H1 (cell line): ENCODE measurements at regions not wholly inside any gene's neighbourhood (a gene's known extent, or its start where the extent isn't known, plus 50 kb on each side); places are given as distances from the start of the nearest gene placed in this dataset.

ENCODE experiments used
- ASH2L ChIP-seq: fragments of 200-600, 300-600 bp; sonication (generic); IDR thresholded peaks from one replicate; pipeline ENCODE4 v1.7.1; 2017; ENCODE audit warnings: low read length
- RAD21 ChIP-seq, 2 experiments: IDR thresholded peaks in 1 of 2; conservative IDR thresholded peaks in 1 of 2; 2 replicates each; pipeline ENCODE4 v1.6.1; 2011; ENCODE audit warnings: low read depth in 2 of 2, low read length in 2 of 2, improper control_type of control experiment in 1 of 2, inconsistent platforms in 1 of 2, mild to moderate bottlenecking in 1 of 2, moderate library complexity in 1 of 2
- RXRA ChIP-seq: IDR thresholded peaks from 2 replicates; pipeline ENCODE4 v1.6.1; 2011; ENCODE audit warnings: low read depth, mild to moderate bottlenecking, low read length, moderate library complexity; ENCODE audit not compliant: insufficient read depth
- SP1 ChIP-seq: IDR thresholded peaks from 2 replicates; pipeline ENCODE4 v1.6.1; 2011; ENCODE audit warnings: low read depth, low read length

- TF ChIP-seq RAD21 (IDR thresholded peaks at IDR 0.05 in 1 of 2, conservative IDR thresholded peaks at IDR 0.05 in 1 of 2; ENCODE audit: low read depth in 2 of 2, low read length in 2 of 2), result no peak
- TF ChIP-seq SP1, result no peak
- no peak for TF ChIP-seq RXRA
- TF ChIP-seq ASH2L, result no peak
Observed at GRCh38 chr6:47379328-47379727, 69.6 kb upstream of the TNFRSF21 start (continued).
